Left lung (tissue), 4 donors: ENCODE measurements at regions not wholly inside any gene's neighbourhood (a gene's known extent, or its start where the extent isn't known, plus 50 kb on each side); places are given as distances from the start of the nearest gene placed in this dataset.
A peak's percentile ranks its signal among the peaks of the same experiment; 100 is the strongest.

Source experiments
- ATAC-seq: fragments of 200-7000 bp; cut with Tn5 transposase; one replicate; pipeline ENCODE4 v1.9.1; 2020; ENCODE audit warnings: moderate library complexity
- DNase-seq, 4 donors: peaks; one replicate each; pipeline ENCODE4 v3.0.0-alpha.2; 2013 to 2020
- H3K27ac ChIP-seq, 2 donors: fragments of 200-600 bp; sonication (generic) in 1 of 2; one replicate each; pipeline versions ENCODE4 v1.5.0 to v1.8.0; 2020 to 2021
- H3K27me3 ChIP-seq, 2 donors: fragments of 200-600 bp; sonication (generic) in 1 of 2; one replicate each; pipeline versions ENCODE4 v1.5.0 to v1.8.0; 2020 to 2021
- H3K36me3 ChIP-seq, 2 donors: fragments of 200-600 bp; sonication (generic) in 1 of 2; one replicate each; pipeline versions ENCODE4 v1.5.0 to v1.8.0; 2020 to 2021
- H3K4me1 ChIP-seq, 2 donors: fragments of 200-600 bp; one replicate each; pipeline ENCODE4 v1.8.0; 2021
- H3K4me3 ChIP-seq, 2 donors: fragments of 200-600 bp; sonication (generic) in 1 of 2; one replicate each; pipeline versions ENCODE4 v1.5.0 to v1.8.0; 2020 to 2021; ENCODE audit warnings: mild to moderate bottlenecking in 1 of 2
- H3K9me3 ChIP-seq, 2 donors: fragments of 200-600 bp; sonication (generic) in 1 of 2; one replicate each; pipeline versions ENCODE4 v1.5.0 to v1.8.0; 2020 to 2021
- CTCF ChIP-seq, 2 donors: fragments of 200-600 bp; sonication (generic) in 1 of 2; IDR thresholded peaks; one replicate each; pipeline versions ENCODE4 v1.5.0 to v1.8.0; 2021; ENCODE audit warnings: antibody characterized with exemption in 2 of 2
- intact Hi-C, 2 donors: fragments of 100-400 bp; cut with DNase I; formaldehyde crosslinking; loops; one replicate each; pipeline versions ENCODE4 v1.11.2 to v1.14.2; 2022
- donor health status: DM: no; HTN: yes; CAD: no.
- donor health status: DM: no; HTN: no; CAD: no.

- TF ChIP-seq CTCF (IDR thresholded peaks at IDR 0.05), result peak in 1 of 2 donors; percentile 41
- Histone ChIP-seq H3K9me3 (no peaks in the 10 kb centered on the region), H3K27ac (no peak overlapping the region), H3K27me3 (no peaks in the 10 kb centered on the region), H3K36me3 (no peaks in the 10 kb centered on the region), H3K4me3 (no peak overlapping the region), H3K4me1 (no peaks in the 10 kb centered on the region)
- intact Hi-C loops, result no loop called here
- peak; percentile 56 for ATAC-seq
- DNase-seq, result peak in 1 of 4 donors; percentile 32
These were observed 1074.3 kb upstream of the PCDH9 start for GRCh38 chr13:68304286-68304893.

GRCh38 chr13:68293631-68294030, 1063.5 kb upstream of the PCDH9 start:
- H3K4me3 ChIP-seq, result no peak overlapping the region
- no peak for TF ChIP-seq CTCF (IDR thresholded peaks at IDR 0.05)
- no peaks in the 10 kb centered on the region for H3K27me3 ChIP-seq
- intact Hi-C loops, result no loop called here
- ATAC-seq (no peak), DNase-seq (peak in 2 of 4 donors; percentile 20 to 23)
- H3K9me3 ChIP-seq, result no peaks in the 10 kb centered on the region
- no peaks in the 10 kb centered on the region for H3K4me1 ChIP-seq
- no peak overlapping the region for H3K27ac ChIP-seq
- H3K36me3 ChIP-seq, result no peaks in the 10 kb centered on the region

DNA sequence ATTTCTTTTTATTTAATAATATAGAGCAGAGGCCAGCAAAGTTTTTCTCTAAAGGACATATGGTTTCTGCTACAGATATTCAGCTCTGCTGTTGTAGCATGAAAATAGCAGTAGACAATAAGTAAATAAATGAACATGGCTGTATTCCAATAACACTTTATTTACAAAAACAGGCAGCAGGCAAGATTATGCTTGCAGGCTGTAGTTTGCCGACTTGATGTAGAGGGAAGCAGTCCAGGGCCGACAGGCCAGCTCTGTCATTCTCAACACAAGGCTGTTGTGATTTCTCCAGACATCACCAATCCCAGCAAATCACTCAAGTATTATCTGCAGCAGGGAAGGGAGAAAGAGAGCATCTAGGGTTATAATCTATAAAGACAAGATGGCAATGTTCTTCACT, 1062.5 kb upstream of the PCDH9 start:
- H3K27ac ChIP-seq, result no peak overlapping the region
- TF ChIP-seq CTCF (IDR thresholded peaks at IDR 0.05), result no peak
- no peaks in the 10 kb centered on the region for H3K9me3 ChIP-seq
- no peaks in the 10 kb centered on the region for H3K4me1 ChIP-seq
- intact Hi-C loops, result no loop called here
- ATAC-seq (no peak), DNase-seq (peak in 2 of 4 donors; percentile 55 to 71)
- no peaks in the 10 kb centered on the region for H3K27me3 ChIP-seq
- H3K36me3 ChIP-seq, result no peaks in the 10 kb centered on the region
- no peak overlapping the region for H3K4me3 ChIP-seq

GRCh38 chr13:68291595-68291994, 1061.5 kb upstream of the PCDH9 start:
- no peak for DNase-seq
- intact Hi-C loops, result no loop called here
- H3K27me3 ChIP-seq, result no peaks in the 10 kb centered on the region

GRCh38 chr13:68275758-68276157, 1045.6 kb upstream of the PCDH9 start:
- H3K4me1 ChIP-seq, result no peaks in the 10 kb centered on the region
- H3K27me3 ChIP-seq, result no peaks in the 10 kb centered on the region
- no peak for DNase-seq
- ATAC-seq, result no peak
- H3K27ac ChIP-seq, result no peak overlapping the region
- intact Hi-C loops, result no loop called here
- H3K36me3 ChIP-seq, result no peaks in the 10 kb centered on the region
- peaks cover 0 to 23% of the 10 kb centered on the region in 2 donors for H3K9me3 ChIP-seq
- H3K4me3 ChIP-seq, result no peak overlapping the region
- TF ChIP-seq CTCF (IDR thresholded peaks at IDR 0.05), result no peak

More at GRCh38 chr13:68291595-68291994, 1061.5 kb upstream of the PCDH9 start:
- Histone ChIP-seq H3K4me3 (no peak overlapping the region), H3K9me3 (no peaks in the 10 kb centered on the region), H3K4me1 (no peaks in the 10 kb centered on the region), H3K27ac (no peak overlapping the region), H3K36me3 (no peaks in the 10 kb centered on the region)
- TF ChIP-seq CTCF (IDR thresholded peaks at IDR 0.05), result no peak
- ATAC-seq, result no peak
